GM12892 (cell line): ENCODE measurements at regions not wholly inside any gene's neighbourhood (a gene's known extent, or its start where the extent isn't known, plus 50 kb on each side); places are given as distances from the start of the nearest gene placed in this dataset.
A peak's percentile ranks its signal among the peaks of the same experiment; 100 is the strongest.

Experiments used
- DNase-seq: peaks from one replicate; pipeline ENCODE4 v3.0.0; 2011; ENCODE audit not compliant: insufficient read length
- FAIRE-seq: peaks from 2 replicates; lab custom pipeline; 2011; peaks lifted over from hg19 to GRCh38; lab: Jason Lieb, UNC
- POLR2A ChIP-seq: IDR thresholded peaks from 2 replicates; pipeline ENCODE4 v1.6.1; 2011; ENCODE audit warnings: low read depth, low read length, control low read depth
- POLR2AphosphoS5 ChIP-seq: IDR thresholded peaks from 2 replicates; pipeline ENCODE4 v1.6.1; 2011; ENCODE audit warnings: low read depth, low read length, control low read depth
- TAF1 ChIP-seq: IDR thresholded peaks from 2 replicates; pipeline ENCODE4 v1.6.1; 2011; ENCODE audit warnings: low read depth, mild to moderate bottlenecking, control low read depth, low read length, borderline replicate concordance

DNA sequence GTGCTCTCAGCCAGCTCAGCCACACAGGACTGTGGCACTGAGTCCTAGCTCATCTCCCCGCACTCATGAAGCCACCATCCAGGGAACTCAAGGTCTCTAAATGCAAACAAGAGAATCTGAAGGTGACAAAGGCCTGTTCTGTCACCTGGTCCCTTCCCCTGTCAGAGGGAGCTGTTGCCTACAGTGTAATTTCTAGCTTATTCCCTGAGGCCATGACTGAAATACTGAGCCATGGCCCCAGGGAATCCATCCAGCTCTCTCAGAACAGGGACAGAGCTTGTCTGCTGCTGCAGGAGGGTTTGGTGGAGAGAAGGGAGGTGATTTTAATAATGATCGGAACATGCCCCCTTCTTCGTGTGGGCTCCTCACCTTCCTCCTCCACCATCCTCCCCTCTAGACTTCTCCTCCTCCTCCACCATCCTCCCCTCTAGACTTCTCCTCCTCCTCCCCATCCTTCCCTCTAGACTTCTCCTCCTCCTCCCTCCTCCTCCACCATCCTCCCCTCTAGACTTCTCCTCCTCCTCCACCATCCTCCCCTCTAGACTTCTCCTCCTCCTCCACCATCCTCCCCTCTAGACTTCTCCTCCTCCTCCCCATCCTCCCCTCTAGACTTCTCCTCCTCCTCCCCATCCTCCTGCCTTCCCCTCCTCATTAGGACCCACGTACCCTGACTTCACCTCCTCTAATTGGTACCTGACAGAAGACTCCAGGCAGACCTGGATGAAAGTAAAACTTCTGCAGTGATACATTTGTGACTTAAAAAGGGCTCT, 338.0 kb upstream of the MKI67 start:
- TF ChIP-seq POLR2A (no peak), POLR2AphosphoS5 (no peak), TAF1 (no peak)
- DNase-seq, result no peak
- peak; percentile 100 for FAIRE-seq

GRCh38 chr10:128465697-128466096, 339.5 kb upstream of the MKI67 start:
- no peak for TF ChIP-seq POLR2AphosphoS5
- TF ChIP-seq TAF1, result no peak
- no peak for DNase-seq
- FAIRE-seq, result no peak

DNA sequence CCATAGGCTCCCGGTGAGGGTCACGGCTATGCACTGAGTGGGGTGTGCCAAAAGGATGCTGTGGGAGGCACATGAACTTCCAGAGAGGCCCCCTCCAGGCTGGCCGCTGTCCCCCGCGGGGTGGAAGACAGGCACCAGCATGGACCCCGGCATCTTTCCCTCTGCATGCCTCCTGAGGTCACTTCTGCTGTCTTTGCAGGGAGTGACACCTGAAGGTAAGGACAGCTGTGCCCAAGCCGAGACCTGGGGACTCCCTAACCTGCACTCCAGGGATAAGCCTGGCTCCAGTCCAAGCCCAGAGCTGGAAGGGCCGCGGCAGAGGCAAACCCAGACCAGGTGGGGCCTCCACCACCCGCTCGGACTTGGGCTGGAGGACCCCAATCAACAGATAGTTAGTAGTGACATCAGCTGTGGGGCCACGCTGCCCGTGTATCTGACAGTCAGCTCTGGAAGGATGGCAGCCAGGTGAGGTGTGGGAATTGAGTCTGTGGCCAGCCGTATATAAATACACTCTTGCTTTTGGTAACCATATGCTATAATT, 340.7 kb upstream of the MKI67 start:
- no peak for DNase-seq
- no peak for FAIRE-seq
- no peak for TF ChIP-seq POLR2A

- no peak for TF ChIP-seq POLR2AphosphoS5
- no peak for TF ChIP-seq POLR2A
- TF ChIP-seq TAF1, result no peak
- FAIRE-seq (no peak), DNase-seq (no peak)
Measured at GRCh38 chr10:128468462-128468861, 342.2 kb upstream of the MKI67 start.

GRCh38 chr10:128469515-128469914, 343.3 kb upstream of the MKI67 start:
- DNase-seq (no peak), FAIRE-seq (no peak)
- TF ChIP-seq TAF1 (no peak), POLR2AphosphoS5 (no peak), POLR2A (no peak)

DNA sequence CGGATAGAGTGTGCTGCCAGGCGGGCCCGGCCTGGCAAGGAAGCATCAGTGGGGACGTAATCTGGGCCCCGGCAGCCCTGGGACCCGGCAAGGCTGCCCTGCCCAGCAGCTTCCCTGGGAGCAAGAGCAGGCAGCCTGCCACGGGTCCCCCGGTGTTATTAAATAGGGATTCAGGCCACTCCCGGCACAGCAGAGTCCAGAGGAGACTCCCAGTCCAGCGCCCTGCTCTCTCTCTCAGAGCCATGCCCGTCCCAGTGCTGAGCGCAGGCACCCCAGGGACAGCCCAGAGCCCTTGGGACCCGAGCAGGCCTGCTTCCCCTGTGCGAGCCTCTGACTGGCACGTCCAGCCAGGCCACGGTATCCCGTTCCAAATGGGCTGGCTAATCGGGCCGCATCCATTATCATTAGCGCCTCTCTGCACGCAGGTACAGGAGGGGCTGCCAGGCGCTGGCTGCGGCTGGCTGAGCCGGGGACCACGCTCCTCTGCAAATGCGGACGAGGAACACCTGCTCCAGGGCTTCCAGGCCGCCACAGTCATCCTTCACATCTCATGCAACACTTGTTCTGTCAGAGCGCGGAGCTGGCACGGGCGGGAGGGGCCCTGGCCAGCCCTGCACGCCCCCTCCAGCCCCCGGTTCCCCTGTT, 344.2 kb upstream of the MKI67 start:
- FAIRE-seq (no peak), DNase-seq (no peak)
- no peak for TF ChIP-seq POLR2A
- TF ChIP-seq POLR2AphosphoS5, result no peak

DNA sequence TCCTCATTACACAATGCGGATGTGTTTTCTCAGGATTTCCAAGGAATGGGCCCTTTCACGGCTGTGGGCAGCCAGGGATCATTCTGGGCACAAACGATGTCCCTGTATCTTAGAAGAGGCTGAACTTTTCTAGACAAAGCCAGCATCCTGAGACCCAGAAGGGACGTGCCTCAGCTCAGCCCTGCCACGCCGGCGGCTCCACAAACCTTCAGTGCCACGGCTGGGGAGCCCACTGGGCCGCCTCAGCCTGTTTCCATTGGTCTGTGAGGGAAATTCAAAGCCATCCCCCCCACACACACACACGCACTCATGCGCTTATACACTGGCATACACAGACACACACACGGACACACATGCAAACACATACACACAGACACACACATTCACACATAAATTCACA, 344.9 kb upstream of the MKI67 start:
- no peak for DNase-seq
- no peak for FAIRE-seq
- TF ChIP-seq TAF1, result no peak
- TF ChIP-seq POLR2AphosphoS5, result no peak
- TF ChIP-seq POLR2A, result no peak

GRCh38 chr10:128472196-128472595, 346.0 kb upstream of the MKI67 start:
- FAIRE-seq (no peak), DNase-seq (no peak)
- TF ChIP-seq POLR2AphosphoS5 (no peak), POLR2A (no peak)

DNA sequence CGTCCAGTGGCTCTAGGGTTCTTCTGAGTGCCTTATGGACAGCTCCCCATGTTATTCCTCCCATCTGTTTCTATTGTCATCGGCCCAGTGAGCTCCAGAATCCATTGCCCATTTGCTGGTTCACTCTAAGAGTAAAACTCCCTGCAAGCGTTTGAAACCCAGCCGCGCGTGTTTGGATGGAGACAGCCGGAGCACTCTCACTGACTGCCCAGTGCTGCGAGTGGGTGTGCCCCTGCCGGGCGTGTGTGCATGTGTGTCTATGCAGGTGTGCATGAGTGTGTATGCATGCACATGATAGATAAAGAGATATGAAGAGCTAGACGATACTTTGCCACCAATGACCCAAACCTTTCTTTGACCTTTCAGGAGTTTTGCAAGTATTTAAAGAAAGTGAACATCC, 347.2 kb upstream of the MKI67 start:
- FAIRE-seq (no peak), DNase-seq (no peak)
- no peak for TF ChIP-seq TAF1
- TF ChIP-seq POLR2AphosphoS5, result no peak
- no peak for TF ChIP-seq POLR2A

- DNase-seq (no peak), FAIRE-seq (no peak)
- no peak for TF ChIP-seq TAF1
- TF ChIP-seq POLR2AphosphoS5, result no peak
- TF ChIP-seq POLR2A, result no peak
Measured at GRCh38 chr10:128473911-128474310, 347.7 kb upstream of the MKI67 start.

- no peak for FAIRE-seq
- TF ChIP-seq TAF1 (no peak), POLR2AphosphoS5 (no peak), POLR2A (no peak)
Measured at GRCh38 chr10:128474571-128474970, 348.3 kb upstream of the MKI67 start.

More at GRCh38 chr10:128474571-128474970, 348.3 kb upstream of the MKI67 start:
- DNase-seq, result no peak
